ENCODE measurements at regions not wholly inside any gene's neighbourhood (a gene's known extent, or its start where the extent isn't known, plus 50 kb on each side); places are given as distances from the start of the nearest gene placed in this dataset.
A peak's percentile ranks its signal among the peaks of the same experiment; 100 is the strongest.

DNA sequence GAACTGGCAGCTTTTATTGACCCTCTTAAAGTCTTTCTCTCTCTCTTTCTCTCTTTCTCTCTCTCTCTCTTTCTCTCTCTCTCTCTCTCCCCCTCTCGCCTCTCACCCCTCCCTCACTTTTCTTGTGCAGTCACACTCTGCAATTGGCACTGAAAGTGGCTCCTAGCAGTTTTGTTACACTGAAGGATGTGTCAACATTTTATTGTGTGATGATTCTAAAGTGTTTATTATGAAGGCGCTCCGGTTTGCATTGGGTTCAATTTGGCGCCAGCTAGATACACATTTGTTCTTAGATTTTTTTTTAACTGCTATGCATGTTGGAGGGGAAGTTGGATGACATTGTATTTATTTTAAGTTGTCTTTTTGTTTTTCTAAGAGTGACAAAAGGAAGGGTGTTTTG lies 64.0 kb upstream of the CHRM3 start:
- no peak for DNase-seq (ENCODE audit: low read depth, low spot score)

DNA sequence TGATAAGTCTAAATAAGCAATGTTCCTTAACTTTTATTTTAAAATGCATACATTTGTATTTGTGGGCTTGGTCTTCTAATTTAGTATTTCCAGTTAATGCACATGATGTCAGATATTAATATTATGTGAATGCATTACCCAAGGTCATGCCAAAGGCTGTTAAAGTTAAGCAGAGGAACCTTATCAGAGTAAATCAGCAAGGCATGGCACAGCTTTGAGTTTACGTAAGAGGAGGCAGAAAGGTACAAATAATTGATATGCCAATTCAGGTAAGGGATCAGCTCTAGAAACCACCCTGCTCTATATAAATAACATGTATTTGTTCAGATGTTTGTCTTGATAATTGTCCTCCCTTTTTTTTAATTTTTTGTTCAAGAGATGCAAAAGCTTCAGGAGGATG lies 64.5 kb upstream of the CHRM3 start:
- no peak for DNase-seq (ENCODE audit: low read depth, low spot score)

DNA sequence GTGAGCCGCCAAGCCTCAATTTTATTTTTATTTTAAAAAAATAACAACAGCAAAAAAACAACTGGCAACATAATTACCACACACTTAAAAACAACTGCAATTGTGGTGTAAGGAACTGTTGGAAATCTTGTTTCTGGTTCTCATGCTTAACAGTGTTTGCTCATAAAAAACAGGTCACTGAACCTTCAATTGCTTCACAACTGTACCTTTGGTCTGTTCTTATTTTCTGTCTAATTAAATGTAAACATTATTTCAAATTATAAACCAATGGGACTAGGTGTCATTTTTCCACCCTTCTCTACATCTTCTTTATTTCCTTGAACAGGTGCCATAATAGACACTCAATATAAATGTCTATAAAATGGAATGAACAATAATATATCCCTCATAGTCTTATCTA lies 68.4 kb upstream of the CHRM3 start:
- DNase-seq (ENCODE audit: low read depth, low spot score), result no peak

DNA sequence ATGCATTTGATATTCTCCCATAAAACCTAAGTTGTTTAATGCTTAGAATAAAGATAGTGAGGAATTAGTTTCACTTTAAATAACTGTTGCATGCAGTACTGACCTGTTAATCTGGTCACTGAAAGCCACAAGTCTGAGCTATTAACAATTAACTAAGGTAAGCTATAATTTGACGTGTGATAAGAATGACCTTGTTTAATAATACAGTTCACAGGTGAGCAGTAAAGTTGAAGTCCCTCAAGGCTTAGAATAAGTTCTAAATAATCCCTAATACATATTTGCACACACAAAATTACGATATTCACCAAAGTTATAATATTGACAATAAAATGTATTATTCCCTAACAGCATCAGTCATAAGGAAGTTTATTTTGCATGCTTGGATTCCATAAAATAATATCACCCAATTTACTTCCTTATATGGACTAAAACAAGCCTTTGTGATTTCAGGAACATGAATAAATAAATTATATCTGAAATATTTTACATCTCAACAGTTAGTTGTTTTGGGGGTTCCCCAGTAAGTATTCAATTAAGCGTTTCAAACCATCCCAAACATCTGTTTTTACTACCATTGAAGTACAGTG lies 70.6 kb upstream of the CHRM3 start:
- DNase-seq (ENCODE audit: low read depth, low spot score), result no peak

DNA sequence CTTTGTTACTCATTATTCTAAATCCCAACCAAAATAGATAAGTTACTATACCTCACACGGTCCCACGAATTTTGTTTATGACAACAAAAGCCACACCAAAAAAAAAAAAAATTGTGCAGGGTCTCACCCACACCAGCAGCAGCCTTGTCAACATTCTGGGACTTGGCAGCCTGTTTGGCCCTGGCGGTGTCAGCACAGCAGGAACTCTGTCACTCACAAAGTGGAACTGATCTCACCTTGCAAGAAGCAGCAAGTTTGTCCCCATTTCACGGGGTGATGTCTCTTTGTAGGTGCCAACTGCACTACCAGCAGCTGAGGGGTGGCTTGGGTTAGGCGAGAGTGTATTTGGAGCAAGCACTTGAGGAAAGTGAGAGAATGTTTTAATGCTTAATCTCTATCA lies 75.0 kb upstream of the CHRM3 start:
- DNase-seq (ENCODE audit: low read depth, low spot score), result no peak

DNA sequence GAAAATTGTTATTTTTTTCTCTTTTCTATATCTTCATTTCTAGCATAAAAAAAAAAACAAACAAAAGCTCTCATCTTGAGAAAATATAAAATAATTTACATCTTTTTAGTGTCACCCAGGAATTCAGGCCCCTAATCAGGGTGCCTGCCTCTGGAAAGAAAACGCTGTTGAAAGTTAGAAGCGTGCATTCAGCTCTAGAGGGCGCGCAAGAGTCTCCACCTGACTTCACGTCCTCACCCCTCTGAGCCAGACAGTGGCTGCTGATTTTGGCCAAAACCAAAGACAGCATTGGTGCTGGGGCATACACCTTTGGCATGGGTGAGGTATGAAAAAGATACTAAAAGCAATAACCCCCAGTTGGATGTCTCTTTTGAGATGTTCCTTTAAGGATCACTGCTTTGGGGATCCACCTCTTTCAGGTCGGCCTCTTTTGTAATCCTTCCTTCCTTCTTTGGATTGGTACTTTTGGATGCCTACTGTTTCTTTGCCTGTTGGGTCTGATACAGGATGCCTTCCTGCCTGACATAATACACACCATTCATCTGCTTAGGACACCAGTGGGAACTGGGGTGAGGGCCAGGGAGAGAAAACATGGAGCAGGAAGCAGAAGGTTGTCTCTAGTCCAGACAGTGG lies 77.6 kb upstream of the CHRM3 start:
- peak; percentile 20 for DNase-seq (ENCODE audit: low read depth, low spot score)

DNA sequence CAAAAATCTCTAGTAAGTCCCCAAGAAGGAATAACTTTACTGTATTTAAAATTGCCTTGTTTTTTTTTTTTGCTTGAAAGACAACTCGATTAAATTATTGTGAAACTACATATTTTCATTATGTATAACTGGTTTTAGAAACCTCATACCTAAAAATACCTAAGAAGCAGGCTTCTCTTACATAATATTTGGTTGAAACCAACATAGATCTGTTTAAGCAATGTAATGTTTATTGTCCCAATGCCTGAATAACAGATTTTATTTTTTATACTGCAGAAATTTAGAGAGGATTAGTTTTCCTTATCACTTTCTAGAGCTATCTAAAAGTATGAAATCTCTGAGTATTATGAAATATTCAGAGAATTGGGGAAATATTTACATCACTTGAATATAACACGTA lies 78.5 kb upstream of the CHRM3 start:
- DNase-seq (ENCODE audit: low read depth, low spot score), result no peak

DNA sequence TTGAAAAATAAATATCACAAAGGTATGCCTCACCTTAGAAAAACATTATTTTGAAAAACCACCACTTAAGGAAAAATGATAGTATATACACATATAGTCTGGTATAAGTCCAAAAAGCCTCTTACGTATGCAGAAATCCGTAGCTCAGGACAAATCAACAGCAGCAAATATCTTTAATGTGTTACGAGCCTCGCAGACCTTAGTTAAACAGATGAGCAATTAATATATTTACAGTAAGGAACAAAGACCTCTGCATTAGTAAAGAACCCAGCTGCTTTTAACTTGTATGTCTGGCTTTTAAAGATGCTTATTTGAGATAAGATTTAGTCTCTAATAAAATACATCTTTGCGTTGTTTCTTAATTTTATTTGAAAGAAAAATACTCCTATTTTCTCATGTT lies 79.9 kb upstream of the CHRM3 start:
- no peak for DNase-seq (ENCODE audit: low read depth, low spot score)

DNA sequence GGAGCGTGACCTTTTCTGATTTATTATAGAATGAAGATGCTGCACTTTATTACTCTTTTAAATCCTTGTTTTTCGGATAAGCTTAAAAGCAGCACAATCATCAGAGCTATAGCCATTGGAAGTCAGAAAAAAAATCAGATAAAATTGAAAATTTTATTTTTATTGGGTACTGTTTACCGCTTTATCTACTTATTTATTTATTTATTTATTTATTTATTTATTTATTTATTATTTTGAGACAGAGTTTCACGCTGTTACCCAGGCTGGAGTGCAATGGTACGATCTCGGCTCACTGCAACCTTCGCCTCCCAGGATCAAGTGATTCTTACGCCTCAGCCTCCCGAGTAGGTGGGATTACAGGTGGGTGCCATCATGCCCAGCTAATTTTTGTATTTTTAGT lies 83.1 kb upstream of the CHRM3 start:
- DNase-seq (ENCODE audit: low read depth, low spot score), result no peak

DNA sequence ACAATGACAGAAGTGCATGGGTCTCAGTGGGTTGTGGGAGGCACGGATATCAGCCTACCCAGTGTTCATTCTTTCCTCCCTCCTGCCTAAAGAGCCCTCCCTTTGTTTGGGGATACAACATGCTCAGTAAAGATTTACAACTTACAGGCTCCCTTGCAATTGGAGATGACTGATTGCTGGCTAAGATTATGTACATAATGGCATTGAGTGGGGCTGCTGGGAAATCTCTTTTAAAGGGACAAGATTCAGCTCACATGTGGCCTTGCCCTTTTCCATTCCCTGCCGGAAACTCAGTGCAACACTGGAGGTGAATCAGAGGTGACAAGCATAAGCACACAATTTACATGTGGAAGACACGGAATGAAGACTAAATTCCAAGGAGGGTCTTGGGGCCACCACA lies 83.7 kb upstream of the CHRM3 start:
- DNase-seq (ENCODE audit: low read depth, low spot score), result no peak

DNA sequence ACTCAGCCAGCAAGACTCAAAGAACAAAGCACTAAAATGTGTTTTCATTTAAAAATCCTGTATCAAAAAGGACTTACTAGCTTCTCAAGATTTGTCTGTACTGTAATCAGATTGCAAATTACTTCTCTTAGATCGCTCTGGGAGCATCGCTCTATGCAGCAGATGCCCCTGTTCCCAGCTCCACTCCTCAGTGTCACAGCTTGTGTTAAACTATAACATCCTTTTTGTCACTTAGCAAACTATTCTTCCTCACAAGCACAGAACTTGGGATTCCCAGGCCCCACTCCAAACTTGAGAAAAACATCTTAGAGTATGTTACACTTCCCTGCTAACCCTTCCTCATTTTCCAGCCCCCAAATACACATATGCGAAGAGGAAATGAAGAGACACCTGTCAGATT lies 85.1 kb upstream of the CHRM3 start:
- no peak for DNase-seq (ENCODE audit: low read depth, low spot score)

DNA sequence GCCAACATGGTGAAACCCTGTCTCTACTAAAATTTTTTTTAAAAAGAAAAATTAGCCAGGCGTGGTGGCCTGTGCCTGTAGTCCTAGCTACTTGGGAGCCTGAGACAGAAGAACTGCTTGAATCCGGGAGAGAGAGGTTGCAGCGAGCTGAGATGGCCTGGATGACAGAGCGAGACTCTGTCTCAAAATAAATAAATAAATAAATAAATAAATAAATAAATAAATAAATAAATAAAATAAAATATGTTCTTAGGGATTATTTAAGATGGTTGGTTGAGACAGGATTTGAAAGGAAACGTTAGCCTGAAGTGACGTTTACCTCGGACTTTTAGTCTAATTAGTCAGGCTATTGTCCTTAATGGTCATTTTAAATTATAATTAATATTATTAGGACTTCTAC lies 88.5 kb upstream of the CHRM3 start:
- DNase-seq (ENCODE audit: low read depth, low spot score), result no peak

DNA sequence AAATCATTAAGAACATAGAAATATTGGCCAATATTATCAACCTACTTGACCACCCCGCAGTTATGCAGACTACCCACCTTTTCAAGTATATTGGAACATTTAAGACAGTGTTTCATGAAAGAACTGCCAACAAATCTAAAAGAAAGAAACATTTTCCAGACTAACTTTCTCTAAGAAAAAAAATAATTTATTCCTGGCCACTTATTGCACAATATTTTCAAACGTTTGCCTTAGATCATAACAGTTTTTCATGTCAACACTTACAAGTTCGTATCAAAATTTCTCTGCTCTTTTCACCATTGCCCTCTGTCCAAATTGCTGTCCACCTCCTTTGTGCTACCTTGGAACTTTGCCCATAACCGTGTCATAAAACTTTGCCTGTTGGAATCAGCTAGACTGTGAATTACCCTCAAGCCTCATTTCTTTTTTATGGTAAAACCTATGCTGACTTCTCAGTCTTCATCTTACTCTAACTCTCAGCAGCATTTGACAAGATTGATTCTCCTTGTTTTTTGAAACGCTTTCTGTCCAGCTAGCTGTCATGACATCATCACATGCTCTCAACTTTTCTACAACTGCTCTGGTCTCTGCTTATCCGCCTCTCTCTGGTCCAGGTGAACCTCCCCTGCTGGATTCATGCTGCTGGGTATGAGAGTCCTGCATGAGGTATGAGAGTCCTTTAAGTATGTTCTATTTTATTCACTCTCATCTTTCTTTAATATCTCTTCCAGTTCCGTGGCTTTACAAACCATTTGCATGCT lies 92.8 kb upstream of the CHRM3 start:
- DNase-seq (ENCODE audit: low read depth, low spot score), result peak; percentile 7

DNA sequence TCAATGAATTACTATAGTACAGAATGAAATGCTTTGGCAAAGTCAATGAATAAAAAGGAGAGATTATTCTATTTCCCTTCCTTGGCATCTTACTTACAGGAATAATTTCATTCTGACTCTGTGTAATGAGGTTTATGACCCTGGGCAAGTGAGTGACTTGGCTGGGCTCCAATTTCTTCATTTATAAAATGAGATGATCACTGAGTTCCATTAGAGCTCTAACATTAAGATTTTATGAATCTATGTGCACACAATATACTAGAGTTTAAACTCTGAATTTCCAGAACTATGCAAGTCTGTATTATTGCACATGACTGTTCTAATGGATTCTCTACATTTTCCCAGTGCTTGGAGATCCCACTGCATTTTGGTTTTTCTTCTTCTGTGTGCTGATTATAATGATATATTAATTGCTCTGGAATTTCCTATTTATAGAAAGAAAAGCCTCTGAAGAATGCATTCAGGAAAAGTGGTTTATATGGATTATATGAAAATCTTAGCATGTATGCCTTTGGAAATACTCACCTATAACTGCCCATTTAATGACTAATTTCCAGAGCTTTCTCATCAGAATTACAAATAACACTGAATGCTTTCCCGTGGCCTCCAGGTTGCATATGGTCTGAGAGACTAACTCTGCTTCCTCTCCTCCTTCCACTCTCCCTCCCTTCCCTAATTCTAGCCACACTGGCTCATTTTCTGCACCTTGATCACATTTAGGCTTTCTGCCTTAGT lies 97.4 kb upstream of the CHRM3 start:
- no peak for DNase-seq (ENCODE audit: low read depth, low spot score)

DNA sequence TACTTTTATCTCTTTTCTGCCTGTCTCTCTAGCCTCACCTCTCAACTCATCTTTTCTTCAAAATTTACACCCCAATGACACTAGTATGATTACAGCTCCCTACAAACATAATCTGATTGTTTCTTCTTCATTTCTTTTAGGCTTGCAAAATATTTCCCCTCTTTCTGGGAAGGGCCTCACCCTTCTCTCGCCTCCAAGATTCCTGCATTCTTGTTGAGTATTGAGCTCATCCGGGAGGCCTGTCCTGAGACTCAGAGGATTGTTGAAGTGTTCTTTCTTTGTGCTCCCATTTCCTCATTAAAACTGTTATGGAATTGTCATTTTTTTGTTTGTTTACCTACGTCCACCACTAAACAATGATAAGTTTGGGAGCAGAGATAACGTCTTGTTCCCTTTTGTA lies 99.1 kb upstream of the CHRM3 start:
- no peak for DNase-seq (ENCODE audit: low read depth, low spot score)

DNA sequence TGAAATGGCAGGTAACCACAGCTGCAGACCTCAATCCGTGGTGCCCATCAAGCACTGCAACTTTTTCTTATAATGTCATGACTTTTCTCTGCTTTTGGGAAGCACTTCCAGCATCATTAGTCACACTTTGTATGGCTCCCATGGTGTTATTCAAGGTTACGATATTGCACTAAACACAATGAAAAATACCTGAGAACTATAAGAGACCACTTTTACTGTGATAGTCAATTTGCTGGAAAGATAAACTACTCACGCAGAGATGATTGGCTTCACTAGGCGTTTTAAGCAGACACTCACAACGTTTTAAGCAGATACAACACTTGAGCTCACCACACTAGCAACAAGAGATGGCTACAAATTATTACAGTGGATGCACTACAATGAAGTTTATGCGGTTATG lies 103.2 kb upstream of the CHRM3 start:
- DNase-seq (ENCODE audit: low read depth, low spot score), result no peak

DNA sequence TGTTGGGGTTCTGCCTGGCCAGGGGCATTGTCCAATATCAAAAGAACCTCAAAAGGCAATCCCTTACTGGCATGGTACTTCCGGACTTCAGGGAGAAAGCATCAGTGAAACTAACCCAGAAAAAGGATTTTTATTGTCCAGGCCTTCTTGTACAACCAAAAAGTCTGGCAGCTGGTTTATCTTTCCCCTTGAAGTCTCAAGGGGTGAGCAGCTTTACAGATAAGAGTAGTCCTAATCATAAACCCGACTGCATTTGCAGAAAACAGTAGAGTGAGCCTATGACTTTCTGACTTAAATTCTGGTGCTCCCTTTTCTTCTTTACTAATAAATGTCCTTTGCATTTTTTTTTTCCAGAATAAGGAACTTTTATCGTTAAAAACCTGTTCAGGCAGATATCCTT lies 104.0 kb upstream of the CHRM3 start:
- no peak for DNase-seq (ENCODE audit: low read depth, low spot score)

DNA sequence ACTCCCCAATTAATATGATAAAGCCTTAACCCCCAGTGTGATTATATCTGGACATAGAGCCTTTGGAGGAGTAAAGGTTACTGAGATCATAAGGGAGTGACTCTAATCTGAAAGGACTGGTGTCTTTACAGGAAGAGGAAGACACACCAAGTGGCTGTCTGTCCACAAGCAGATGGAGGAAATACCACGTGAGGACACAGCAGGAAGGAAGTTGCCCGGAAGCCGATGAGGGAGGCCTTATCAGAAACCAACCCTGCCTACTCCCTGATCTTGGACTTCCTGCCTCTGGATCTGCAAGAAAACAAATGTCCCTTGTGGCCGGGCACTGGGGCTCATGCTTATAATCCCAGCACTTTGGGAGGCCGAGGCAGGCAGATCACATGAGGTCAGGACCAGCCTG lies 110.3 kb upstream of the CHRM3 start:
- DNase-seq (ENCODE audit: low read depth, low spot score), result no peak

DNA sequence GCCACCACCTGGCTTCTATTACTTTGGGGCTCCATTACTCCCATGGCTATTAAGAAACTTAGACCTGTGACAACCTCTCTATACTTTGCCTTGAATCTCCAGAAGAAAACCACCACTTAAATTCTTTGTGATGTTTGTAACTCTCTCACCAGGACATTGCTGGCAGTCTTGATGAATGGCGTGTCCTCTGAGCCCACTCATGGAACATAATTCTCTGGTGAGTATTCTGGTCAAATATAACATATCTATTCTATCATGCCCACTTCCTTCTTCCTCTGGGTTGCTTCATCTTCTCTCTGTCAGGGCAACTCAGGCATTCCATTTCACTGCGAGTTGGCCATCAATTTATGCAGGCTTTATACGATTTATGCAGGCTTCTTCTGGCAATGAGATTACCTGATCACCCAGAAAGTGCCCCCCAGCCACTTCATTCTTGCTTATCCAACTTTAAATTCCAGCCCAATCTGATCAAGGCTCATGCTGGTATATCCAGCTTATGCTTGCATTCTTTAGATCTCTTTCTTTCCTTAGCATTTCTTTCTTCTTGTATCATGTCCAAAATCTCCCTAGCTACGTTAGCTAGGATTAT lies 112.0 kb upstream of the CHRM3 start:
- DNase-seq (ENCODE audit: low read depth, low spot score), result no peak

DNA sequence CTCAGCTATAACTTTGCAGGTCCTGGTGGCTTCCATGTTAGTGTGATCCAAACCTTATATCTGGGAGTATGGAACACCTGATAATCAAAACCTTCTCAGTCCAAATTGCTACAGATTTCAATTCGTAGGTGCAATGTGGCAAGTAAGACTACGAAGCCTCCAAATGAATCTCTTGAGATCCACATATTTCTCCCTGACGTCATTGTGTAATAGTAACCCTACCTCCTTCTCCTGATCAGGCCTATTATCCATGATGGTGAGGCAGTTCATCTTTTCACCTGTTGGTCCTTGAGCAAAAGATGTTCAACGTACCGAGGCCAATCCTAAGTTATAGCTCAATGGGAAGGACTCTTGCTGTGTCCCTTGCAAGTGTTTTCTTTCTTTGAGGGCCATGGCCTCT lies 115.9 kb upstream of the CHRM3 start:
- no peak for DNase-seq (ENCODE audit: low read depth, low spot score)

DNA sequence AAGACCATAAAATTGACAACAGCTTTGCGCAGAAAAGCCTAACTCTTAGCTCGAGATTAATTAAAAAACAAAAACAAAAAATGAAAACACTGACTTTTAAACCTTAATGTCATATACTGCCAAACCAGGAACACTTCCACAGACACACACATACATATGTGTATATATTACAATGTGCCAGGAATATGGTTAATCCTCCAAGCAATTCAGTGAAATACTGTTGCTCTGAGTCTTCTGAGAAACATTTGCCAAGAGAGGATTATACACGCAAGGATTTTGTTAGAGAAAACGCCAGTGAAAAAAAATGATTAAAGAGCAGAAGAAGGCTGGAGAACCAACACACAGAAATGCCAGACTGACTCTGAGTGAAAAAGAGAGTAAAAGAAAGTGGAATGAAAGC lies 116.7 kb upstream of the CHRM3 start:
- DNase-seq (ENCODE audit: low read depth, low spot score), result no peak

DNA sequence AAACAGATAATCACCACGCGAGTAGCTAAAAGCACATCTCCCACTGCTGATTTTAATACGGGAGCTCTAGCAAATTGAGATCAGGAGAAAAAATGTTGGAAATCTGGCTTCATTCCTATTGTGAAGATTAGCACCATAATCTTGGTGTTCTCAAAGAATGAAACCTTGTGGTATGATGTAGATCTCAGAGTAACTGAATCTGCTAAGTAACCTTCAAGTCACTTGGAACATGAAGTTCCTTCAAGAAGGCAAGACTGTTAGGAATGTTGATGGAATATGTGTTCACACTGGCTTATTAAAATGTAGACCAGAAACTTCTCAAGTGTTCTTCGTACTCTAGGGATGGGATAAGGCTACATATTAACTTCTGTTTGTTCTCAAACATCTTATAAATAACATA lies 117.4 kb upstream of the CHRM3 start:
- DNase-seq (ENCODE audit: low read depth, low spot score), result no peak
